ENCODE measurements at regions not wholly inside any gene's neighbourhood (a gene's known extent, or its start where the extent isn't known, plus 50 kb on each side); places are given as distances from the start of the nearest gene placed in this dataset.

GRCh38 chr1:192080684-192081083, 77.6 kb upstream of the RGS18 start:
- TF ChIP-seq CTCF (IDR thresholded peaks at IDR 0.05): no peak
- no peak for TF ChIP-seq EZH2phosphoT487 (IDR thresholded peaks at IDR 0.05)
- TF ChIP-seq EZH2 (IDR thresholded peaks at IDR 0.05): no peak
